Spinal cord (tissue), 9 donors: ENCODE measurements at regions not wholly inside any gene's neighbourhood (a gene's known extent, or its start where the extent isn't known, plus 50 kb on each side); places are given as distances from the start of the nearest gene placed in this dataset.
A peak's percentile ranks its signal among the peaks of the same experiment; 100 is the strongest.

Experiments used
- DNase-seq, 6 donors: peaks; one replicate each; pipeline versions ENCODE4 v3.0.0 to v3.0.0-alpha.2; 2013 to 2015; ENCODE audit warnings: low spot score in 6 of 6, low read depth in 4 of 6
- H3K27ac ChIP-seq: one replicate; pipeline ENCODE4 v1.5.1; 2013; ENCODE audit warnings: low read depth, low read length, control low read depth
- H3K27me3 ChIP-seq: one replicate; pipeline ENCODE4 v1.6.1; 2013; ENCODE audit warnings: low read length; ENCODE audit not compliant: control insufficient read depth, insufficient read depth
- H3K36me3 ChIP-seq: one replicate; pipeline ENCODE4 v1.6.1; 2013; ENCODE audit warnings: low read length; ENCODE audit not compliant: control insufficient read depth, insufficient read depth
- H3K4me1 ChIP-seq: one replicate; pipeline ENCODE4 v1.6.1; 2013; ENCODE audit warnings: low read length; ENCODE audit not compliant: control insufficient read depth, insufficient read depth
- H3K4me3 ChIP-seq: one replicate; pipeline ENCODE4 v1.5.1; 2013; ENCODE audit warnings: low read depth, low read length, control low read depth
- H3K9me3 ChIP-seq: one replicate; pipeline ENCODE4 v1.6.1; 2013; ENCODE audit warnings: low read length; ENCODE audit not compliant: control insufficient read depth, insufficient read depth
- WGBS: methylation state at CpG from one replicate; pipeline ENCODE4 v1.1.5; 2013; ENCODE audit warnings: missing lambda C conversion rate; ENCODE audit not compliant: insufficient coverage; 5-methylcytosine and 5-hydroxymethylcytosine counted together
- donor health status: healthy.

DNA sequence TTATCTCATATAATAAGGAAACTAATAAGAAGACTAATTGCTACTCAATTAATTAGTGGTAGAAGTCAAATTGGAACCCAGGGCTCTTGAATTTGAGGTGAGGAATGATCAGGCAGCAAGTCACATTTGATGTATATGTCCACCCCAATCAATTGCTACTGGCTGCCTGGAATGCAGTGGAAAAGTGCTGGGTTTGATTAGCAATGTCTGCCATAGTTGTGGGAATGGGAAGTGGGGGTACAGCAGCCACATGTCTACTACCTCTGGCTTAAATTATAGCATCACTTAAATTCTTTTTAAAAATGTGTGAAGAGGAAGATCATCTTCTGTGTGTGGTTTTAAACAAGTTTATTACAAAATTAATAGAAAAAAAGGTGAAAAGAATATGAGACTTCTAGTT lies 50.8 kb upstream of the NAV2 start:
- DNase-seq: no peak
- Histone ChIP-seq H3K27me3 (no peaks in the 10 kb centered on the region), H3K9me3 (no peaks in the 10 kb centered on the region), H3K4me3 (no peak overlapping the region), H3K4me1 (peaks cover 9% of the 10 kb centered on the region), H3K27ac (no peak overlapping the region), H3K36me3 (no peaks in the 10 kb centered on the region)

GRCh38 chr11:19660076-19660475 lies 52.6 kb upstream of the NAV2 start:
- H3K27ac ChIP-seq: no peak overlapping the region
- DNase-seq: peak in 1 of 6 donors; percentile 54
- H3K9me3 ChIP-seq: no peaks in the 10 kb centered on the region
- no peaks in the 10 kb centered on the region for H3K36me3 ChIP-seq
- peaks cover 3% of the 10 kb centered on the region for H3K4me1 ChIP-seq
- no peak overlapping the region for H3K4me3 ChIP-seq
- H3K27me3 ChIP-seq: no peaks in the 10 kb centered on the region
- 73% methylated on average over 4 of the region's 5 CpGs for WGBS

DNA sequence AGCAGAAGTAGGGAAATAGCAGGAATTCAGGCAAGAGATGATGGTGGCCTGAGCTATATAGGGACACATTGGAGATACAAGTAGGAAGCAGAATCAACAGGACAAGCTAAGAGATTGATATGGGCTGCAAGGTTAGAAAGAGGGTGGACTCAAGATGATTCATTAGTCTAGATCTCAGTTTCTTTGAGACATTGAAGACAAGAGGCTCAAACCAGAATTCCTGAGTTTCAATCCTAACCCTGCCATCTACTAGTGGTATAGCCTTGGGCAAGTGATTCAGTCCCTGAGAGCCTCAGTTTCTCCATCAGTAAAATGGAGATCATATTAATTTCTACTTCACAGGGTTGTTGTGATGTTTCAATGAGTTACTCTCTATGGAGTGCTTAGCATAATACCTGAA lies 53.1 kb upstream of the NAV2 start:
- Histone ChIP-seq H3K4me3 (no peak overlapping the region), H3K9me3 (no peaks in the 10 kb centered on the region), H3K27ac (no peak overlapping the region), H3K4me1 (no peaks in the 10 kb centered on the region), H3K27me3 (no peaks in the 10 kb centered on the region), H3K36me3 (no peaks in the 10 kb centered on the region)
- no peak for DNase-seq

GRCh38 chr11:19658344-19658743 lies 54.3 kb upstream of the NAV2 start:
- no peak overlapping the region for H3K27ac ChIP-seq
- H3K36me3 ChIP-seq: no peaks in the 10 kb centered on the region
- H3K4me3 ChIP-seq: no peak overlapping the region
- H3K4me1 ChIP-seq: no peaks in the 10 kb centered on the region
- WGBS: no CpG with 5 or more reads among the region's 2 CpGs
- H3K9me3 ChIP-seq: no peaks in the 10 kb centered on the region
- no peak for DNase-seq
- H3K27me3 ChIP-seq: no peaks in the 10 kb centered on the region

GRCh38 chr11:19656140-19656541 lies 56.5 kb upstream of the NAV2 start:
- no peaks in the 10 kb centered on the region for H3K9me3 ChIP-seq
- no peak overlapping the region for H3K27ac ChIP-seq
- DNase-seq: no peak
- peaks cover 7% of the 10 kb centered on the region for H3K4me1 ChIP-seq
- H3K27me3 ChIP-seq: no peaks in the 10 kb centered on the region
- H3K36me3 ChIP-seq: no peaks in the 10 kb centered on the region
- no peak overlapping the region for H3K4me3 ChIP-seq
- 78% methylated on average over 4 of the region's 4 CpGs for WGBS

- Histone ChIP-seq H3K36me3 (no peaks in the 10 kb centered on the region), H3K4me3 (no peak overlapping the region), H3K27me3 (no peaks in the 10 kb centered on the region), H3K4me1 (peaks cover 7% of the 10 kb centered on the region), H3K9me3 (no peaks in the 10 kb centered on the region), H3K27ac (no peak overlapping the region)
- peak in 2 of 6 donors; percentile 73 to 84 for DNase-seq
- WGBS: 44% methylated on average over 3 of the region's 6 CpGs
Observed at GRCh38 chr11:19652623-19653375, 59.8 kb upstream of the NAV2 start.

DNA sequence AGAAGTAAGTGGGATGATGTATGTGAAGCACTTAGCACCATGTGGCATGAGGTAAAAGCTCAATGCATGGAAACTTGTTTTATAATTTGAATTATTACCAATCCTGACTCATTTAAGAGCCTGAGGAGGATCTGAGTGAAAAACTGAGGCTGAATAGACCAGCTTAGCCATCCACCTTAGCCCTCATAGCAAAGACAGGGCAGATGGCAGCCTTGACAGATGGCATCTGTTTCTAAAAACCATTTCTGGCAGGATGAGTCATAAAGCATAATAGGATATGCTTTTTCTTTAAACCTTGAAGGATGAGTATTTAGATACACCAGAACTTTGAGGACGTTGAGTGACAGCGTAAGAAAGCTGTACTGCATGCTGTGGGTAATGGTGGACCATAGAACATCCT lies 61.0 kb upstream of the NAV2 start:
- Histone ChIP-seq H3K4me3 (no peak overlapping the region), H3K9me3 (no peaks in the 10 kb centered on the region), H3K36me3 (no peaks in the 10 kb centered on the region), H3K27me3 (no peaks in the 10 kb centered on the region), H3K27ac (no peak overlapping the region), H3K4me1 (peaks cover 7% of the 10 kb centered on the region)
- peak in 1 of 6 donors; percentile 71 for DNase-seq
- 92% methylated on average over 2 of the region's 2 CpGs for WGBS

- Histone ChIP-seq H3K27me3 (no peaks in the 10 kb centered on the region), H3K9me3 (no peaks in the 10 kb centered on the region), H3K36me3 (no peaks in the 10 kb centered on the region), H3K4me3 (no peak overlapping the region), H3K4me1 (peaks cover 7% of the 10 kb centered on the region), H3K27ac (no peak overlapping the region)
- no peak for DNase-seq
- WGBS: no CpG with 5 or more reads among the region's 2 CpGs
Observed at GRCh38 chr11:19651028-19651427, 61.6 kb upstream of the NAV2 start.

DNA sequence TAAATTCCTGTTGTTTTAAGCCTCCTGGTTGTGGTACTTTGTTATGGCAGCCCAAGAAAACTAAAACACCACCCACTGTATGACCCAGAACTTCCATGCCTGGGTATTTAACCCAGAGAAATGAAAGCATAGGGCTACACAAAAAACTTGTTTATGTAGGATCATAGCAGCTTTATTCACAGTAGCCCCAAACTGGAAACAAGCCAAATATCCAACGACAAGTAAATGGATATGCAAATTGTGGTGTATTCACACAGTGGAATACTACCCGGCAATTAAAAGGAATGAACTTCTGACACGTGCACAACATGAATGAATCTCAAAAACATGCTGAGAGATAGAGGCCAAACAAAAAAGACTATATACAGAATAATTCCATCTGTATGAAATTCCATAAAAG lies 62.2 kb upstream of the NAV2 start:
- H3K27me3 ChIP-seq: no peaks in the 10 kb centered on the region
- no peak overlapping the region for H3K27ac ChIP-seq
- H3K4me1 ChIP-seq: peaks cover 7% of the 10 kb centered on the region
- no peak overlapping the region for H3K4me3 ChIP-seq
- WGBS: no CpG with 5 or more reads among the region's 3 CpGs
- no peaks in the 10 kb centered on the region for H3K9me3 ChIP-seq
- no peaks in the 10 kb centered on the region for H3K36me3 ChIP-seq
- peak in 1 of 6 donors; percentile 62 for DNase-seq

DNA sequence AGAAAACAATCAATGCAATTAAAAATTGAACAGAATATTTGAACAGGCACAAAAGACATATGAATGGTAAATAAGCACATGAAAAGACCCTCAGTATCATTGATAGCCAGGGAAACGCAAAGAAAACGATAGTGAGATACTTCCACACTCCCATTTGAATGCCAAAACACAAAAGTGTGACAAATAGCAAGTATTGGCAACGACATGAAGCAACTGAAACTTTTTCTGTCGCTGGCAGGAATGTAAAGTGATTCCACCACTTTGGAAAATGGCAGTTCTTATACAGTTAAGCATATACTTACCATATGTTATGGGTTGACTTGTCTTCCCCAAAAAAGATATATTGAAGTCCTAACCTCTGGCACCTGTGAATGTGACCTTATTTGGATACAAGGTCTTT lies 62.9 kb upstream of the NAV2 start:
- peaks cover 7% of the 10 kb centered on the region for H3K4me1 ChIP-seq
- H3K27ac ChIP-seq: no peak overlapping the region
- H3K4me3 ChIP-seq: no peak overlapping the region
- DNase-seq: peak in 1 of 6 donors; percentile 78
- no peaks in the 10 kb centered on the region for H3K27me3 ChIP-seq
- H3K9me3 ChIP-seq: no peaks in the 10 kb centered on the region
- no CpG with 5 or more reads among the region's 4 CpGs for WGBS
- no peaks in the 10 kb centered on the region for H3K36me3 ChIP-seq
